Natural killer cell (primary cell): ENCODE measurements at regions not wholly inside any gene's neighbourhood (a gene's known extent, or its start where the extent isn't known, plus 50 kb on each side); places are given as distances from the start of the nearest gene placed in this dataset.

Source experiments
- ATAC-seq, 3 donors: fragments of 150-1000 bp in 2 of 3; fragments of 200-7000 bp in 1 of 3; cut with Tn5 transposase; 1 replicate in 1 of 3; 2 replicates in 2 of 3; pipeline ENCODE4 v1.10.0; 2021; ENCODE audit warnings: mild to moderate bottlenecking in 2 of 3, moderate library complexity in 2 of 3
- DNase-seq, 2 donors: peaks; one replicate each; pipeline versions ENCODE4 v3.0.0 to v3.0.0-alpha.2; 2013 to 2021; ENCODE audit warnings: mixed read lengths in 1 of 2
- H3K27ac ChIP-seq: one replicate; pipeline ENCODE4 v1.5.1; 2013; ENCODE audit warnings: mild to moderate bottlenecking, low read length
- H3K27me3 ChIP-seq: one replicate; pipeline ENCODE4 v1.6.1; 2013; ENCODE audit warnings: low read length; ENCODE audit not compliant: control insufficient read depth, insufficient read depth
- H3K36me3 ChIP-seq: one replicate; pipeline ENCODE4 v1.6.1; 2013; ENCODE audit warnings: low read length; ENCODE audit not compliant: control insufficient read depth, insufficient read depth
- H3K4me1 ChIP-seq: one replicate; pipeline ENCODE4 v1.6.1; 2013; ENCODE audit warnings: low read length; ENCODE audit not compliant: control insufficient read depth, insufficient read depth
- H3K4me3 ChIP-seq: one replicate; pipeline ENCODE4 v1.5.1; 2013; ENCODE audit warnings: low read length
- H3K9me3 ChIP-seq: one replicate; pipeline ENCODE4 v1.6.1; 2013; ENCODE audit warnings: low read length; ENCODE audit not compliant: control insufficient read depth, insufficient read depth
- H3K27ac Mint-ChIP-seq, 2 donors: one replicate each; pipeline ENCODE4 v1.8.0; 2022; ENCODE audit warnings: mild to moderate bottlenecking in 2 of 2, mixed read lengths in 2 of 2, moderate library complexity in 1 of 2
- H3K27me3 Mint-ChIP-seq, 2 donors: one replicate each; pipeline ENCODE4 v1.8.0; 2022; ENCODE audit warnings: low read depth in 2 of 2, mixed read lengths in 2 of 2
- H3K36me3 Mint-ChIP-seq: one replicate; pipeline ENCODE4 v1.8.0; 2022; ENCODE audit warnings: mixed read lengths
- H3K4me1 Mint-ChIP-seq, 2 donors: one replicate each; pipeline ENCODE4 v1.8.0; 2022; ENCODE audit warnings: mixed read lengths in 2 of 2
- H3K4me3 Mint-ChIP-seq: one replicate; pipeline ENCODE4 v1.8.0; 2022; ENCODE audit warnings: mild to moderate bottlenecking, moderate library complexity, mixed read lengths
- H3K9me3 Mint-ChIP-seq, 2 donors: one replicate each; pipeline ENCODE4 v1.8.0; 2022; ENCODE audit warnings: mixed read lengths in 2 of 2
- CTCF ChIP-seq: fragments of 200-600 bp; IDR thresholded peaks from one replicate; pipeline ENCODE4 v1.8.0; 2022; ENCODE audit warnings: antibody characterized with exemption
- WGBS: methylation state at CpG from one replicate; pipeline ENCODE4 v1.1.7; 2013; ENCODE audit warnings: missing lambda C conversion rate; ENCODE audit not compliant: insufficient coverage; 5-methylcytosine and 5-hydroxymethylcytosine counted together
- intact Hi-C: fragments of 100-400 bp; cut with micrococcal nuclease; formaldehyde crosslinking; loops from one replicate; pipeline ENCODE4 v1.14.2; 2022

GRCh38 chr13:76454991-76455390, 431.2 kb downstream of the KCTD12 start:
- Histone ChIP-seq H3K27ac (no peak overlapping the region), H3K27me3 (no peaks in the 10 kb centered on the region), H3K36me3 (no peaks in the 10 kb centered on the region), H3K4me3 (no peak overlapping the region), H3K9me3 (no peaks in the 10 kb centered on the region), H3K4me1 (no peaks in the 10 kb centered on the region)
- no peak for ATAC-seq
- H3K27ac Mint-ChIP-seq, result no peak overlapping the region
- intact Hi-C loops, result no loop called here
- no peaks in the 10 kb centered on the region for H3K27me3 Mint-ChIP-seq
- H3K36me3 Mint-ChIP-seq, result peaks cover 18% of the 10 kb centered on the region
- TF ChIP-seq CTCF, result no peak
- no peaks in the 10 kb centered on the region for H3K4me1 Mint-ChIP-seq
- no peak for DNase-seq
- peaks cover 6 to 8% of the 10 kb centered on the region in 2 donors for H3K9me3 Mint-ChIP-seq
- H3K4me3 Mint-ChIP-seq, result no peak overlapping the region

GRCh38 chr13:76449716-76450115, 436.5 kb downstream of the KCTD12 start:
- Histone ChIP-seq H3K4me3 (no peak overlapping the region), H3K9me3 (no peaks in the 10 kb centered on the region), H3K4me1 (no peaks in the 10 kb centered on the region), H3K36me3 (no peaks in the 10 kb centered on the region), H3K27me3 (no peaks in the 10 kb centered on the region), H3K27ac (no peak overlapping the region)
- Mint-ChIP-seq H3K27me3 (no peaks in the 10 kb centered on the region), H3K4me1 (no peaks in the 10 kb centered on the region), H3K4me3 (no peak overlapping the region), H3K36me3 (peaks cover 18% of the 10 kb centered on the region), H3K9me3 (peaks cover 6 to 8% of the 10 kb centered on the region in 2 donors), H3K27ac (no peak overlapping the region)
- TF ChIP-seq CTCF, result no peak
- intact Hi-C loops, result no loop called here
- no peak for ATAC-seq
- DNase-seq, result no peak

- Histone ChIP-seq H3K27ac (no peak overlapping the region), H3K27me3 (no peaks in the 10 kb centered on the region), H3K9me3 (no peaks in the 10 kb centered on the region), H3K4me3 (no peak overlapping the region), H3K36me3 (no peaks in the 10 kb centered on the region), H3K4me1 (no peaks in the 10 kb centered on the region)
- Mint-ChIP-seq H3K9me3 (peaks cover 2 to 4% of the 10 kb centered on the region in 2 donors), H3K36me3 (peaks cover 4% of the 10 kb centered on the region), H3K4me3 (no peak overlapping the region), H3K27me3 (no peaks in the 10 kb centered on the region), H3K4me1 (no peaks in the 10 kb centered on the region), H3K27ac (no peak overlapping the region)
- ATAC-seq (no peak), DNase-seq (no peak)
- intact Hi-C loops, result no loop called here
- 17% methylated on average over 3 of the region's 3 CpGs for WGBS
- TF ChIP-seq CTCF, result no peak
Observed at GRCh38 chr13:76446191-76446590, 440.0 kb downstream of the KCTD12 start.

- H3K4me3 ChIP-seq, result no peak overlapping the region
- no peak for TF ChIP-seq CTCF
- no peaks in the 10 kb centered on the region for H3K9me3 ChIP-seq
- H3K4me1 ChIP-seq, result no peaks in the 10 kb centered on the region
- H3K36me3 ChIP-seq, result no peaks in the 10 kb centered on the region
- H3K27ac ChIP-seq, result no peak overlapping the region
- DNase-seq (no peak), ATAC-seq (no peak)
- Mint-ChIP-seq H3K4me3 (no peak overlapping the region), H3K9me3 (peaks cover 0 to 2% of the 10 kb centered on the region in 2 donors), H3K4me1 (no peaks in the 10 kb centered on the region), H3K27me3 (no peaks in the 10 kb centered on the region), H3K36me3 (no peaks in the 10 kb centered on the region), H3K27ac (no peak overlapping the region)
- WGBS, result 21% methylated on average over 3 of the region's 3 CpGs
- intact Hi-C loops, result no loop called here
- H3K27me3 ChIP-seq, result no peaks in the 10 kb centered on the region
Observed at GRCh38 chr13:76440568-76440967, 445.6 kb downstream of the KCTD12 start.
